ENCODE measurements at regions not wholly inside any gene's neighbourhood (a gene's known extent, or its start where the extent isn't known, plus 50 kb on each side); places are given as distances from the start of the nearest gene placed in this dataset.

GRCh38 chr13:86946734-86947133 lies 724.4 kb upstream of the SLITRK5 start:
- no peak for TF ChIP-seq GATA2 (IDR thresholded peaks at IDR 0.05; ENCODE audit: low read depth, low read length)
- no peak for TF ChIP-seq GATA3 (IDR thresholded peaks at IDR 0.05; ENCODE audit: low read depth, low read length)
